Upper lobe of right lung (tissue), 1 donor: ENCODE measurements at regions not wholly inside any gene's neighbourhood (a gene's known extent, or its start where the extent isn't known, plus 50 kb on each side); places are given as distances from the start of the nearest gene placed in this dataset.
"Not testable (repeated sequence)": the region's sequence is repeated elsewhere in the genome, so short reads cannot be mapped to it uniquely, and the experiment has no call there.

Experiments
- ATAC-seq: fragments of 200-7000 bp; cut with Tn5 transposase; one replicate; pipeline ENCODE4 v1.9.1; 2020; ENCODE audit warnings: mild to moderate bottlenecking, moderate library complexity
- DNase-seq: peaks from one replicate; pipeline ENCODE4 v3.0.0-alpha.2; 2020
- H3K27ac ChIP-seq: fragments of 200-600 bp; one replicate; pipeline ENCODE4 v1.8.0; 2022
- H3K27me3 ChIP-seq: fragments of 200-600 bp; one replicate; pipeline ENCODE4 v1.8.0; 2022; ENCODE audit warnings: mild to moderate bottlenecking
- H3K36me3 ChIP-seq: fragments of 200-600 bp; one replicate; pipeline ENCODE4 v1.8.0; 2022
- H3K4me1 ChIP-seq: fragments of 200-600 bp; one replicate; pipeline ENCODE4 v1.8.0; 2022
- H3K4me3 ChIP-seq: fragments of 200-600 bp; one replicate; pipeline ENCODE4 v1.8.0; 2022; ENCODE audit warnings: mild to moderate bottlenecking
- H3K9me3 ChIP-seq: fragments of 200-600 bp; one replicate; pipeline ENCODE4 v1.8.0; 2022
- CTCF ChIP-seq: fragments of 200-600 bp; IDR thresholded peaks from one replicate; pipeline ENCODE4 v1.8.0; 2022; ENCODE audit warnings: antibody characterized with exemption
- intact Hi-C: fragments of 100-400 bp; cut with DNase I; formaldehyde crosslinking; loops from one replicate; pipeline ENCODE4 v1.11.0; 2022
- donor health status: DM: no; HTN: yes; CAD: no; lungs with severe emphysema.

DNA sequence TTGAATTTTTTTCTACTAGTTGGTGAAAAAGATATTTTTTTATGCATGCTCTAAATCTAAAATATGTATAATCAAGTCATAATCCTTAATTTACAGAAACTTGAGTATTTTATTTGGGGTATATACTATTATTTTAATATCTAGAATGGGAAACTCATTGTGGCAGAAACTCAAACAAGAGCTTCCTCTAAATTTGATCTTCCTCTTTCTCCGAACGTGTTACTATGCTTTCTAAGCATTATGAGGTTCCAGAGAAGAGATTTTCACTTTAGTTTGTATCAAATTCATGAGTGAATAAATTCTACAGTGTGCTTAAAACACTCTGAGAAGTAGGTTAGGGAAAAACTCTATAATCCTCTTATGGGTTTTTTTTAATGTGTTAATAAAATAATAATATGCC, 173.1 kb downstream of the POTEB3 start:
- ATAC-seq: no peak
- no peak for TF ChIP-seq CTCF
- intact Hi-C loops: no loop called here

DNA sequence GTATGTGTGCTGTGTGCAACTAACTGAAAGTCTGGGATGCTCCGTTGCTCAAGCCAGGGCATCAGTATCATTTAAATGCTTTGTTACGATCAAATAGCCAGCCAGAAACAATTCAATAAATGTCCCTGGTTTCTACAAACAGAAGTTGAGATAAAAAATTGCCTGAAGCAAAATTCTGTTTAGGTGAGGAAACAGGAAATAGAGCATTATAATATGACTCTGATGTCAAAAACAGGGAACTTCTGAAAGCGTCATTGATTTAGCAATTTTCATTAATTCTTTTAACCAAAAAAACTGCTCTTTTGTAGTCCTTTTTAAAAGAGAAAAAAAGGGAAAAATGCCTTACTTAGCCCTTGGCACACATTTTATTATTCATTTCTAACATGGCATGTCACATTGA, 174.7 kb downstream of the POTEB3 start:
- H3K36me3 ChIP-seq, H3K4me1 ChIP-seq, H3K4me3 ChIP-seq, DNase-seq, intact Hi-C loops, H3K27ac ChIP-seq, H3K9me3 ChIP-seq, H3K27me3 ChIP-seq, ATAC-seq: not testable (repeated sequence)

More for the DNA sequence above, 173.1 kb downstream of the POTEB3 start:
- no peaks in the 10 kb centered on the region for H3K36me3 ChIP-seq
- no peaks in the 10 kb centered on the region for H3K27me3 ChIP-seq
- H3K4me3 ChIP-seq: no peak overlapping the region
- H3K27ac ChIP-seq: no peak overlapping the region
- no peaks in the 10 kb centered on the region for H3K4me1 ChIP-seq
- no peak for DNase-seq
- H3K9me3 ChIP-seq: no peaks in the 10 kb centered on the region

- Histone ChIP-seq H3K27ac (no peak overlapping the region), H3K4me3 (no peak overlapping the region), H3K9me3 (no peaks in the 10 kb centered on the region), H3K27me3 (no peaks in the 10 kb centered on the region), H3K36me3 (no peaks in the 10 kb centered on the region), H3K4me1 (no peaks in the 10 kb centered on the region)
- DNase-seq: no peak
- TF ChIP-seq CTCF: no peak
- intact Hi-C loops: no loop called here
- no peak for ATAC-seq
These were observed 177.4 kb downstream of the POTEB3 start for GRCh38 chr15:21262851-21263425.

DNA sequence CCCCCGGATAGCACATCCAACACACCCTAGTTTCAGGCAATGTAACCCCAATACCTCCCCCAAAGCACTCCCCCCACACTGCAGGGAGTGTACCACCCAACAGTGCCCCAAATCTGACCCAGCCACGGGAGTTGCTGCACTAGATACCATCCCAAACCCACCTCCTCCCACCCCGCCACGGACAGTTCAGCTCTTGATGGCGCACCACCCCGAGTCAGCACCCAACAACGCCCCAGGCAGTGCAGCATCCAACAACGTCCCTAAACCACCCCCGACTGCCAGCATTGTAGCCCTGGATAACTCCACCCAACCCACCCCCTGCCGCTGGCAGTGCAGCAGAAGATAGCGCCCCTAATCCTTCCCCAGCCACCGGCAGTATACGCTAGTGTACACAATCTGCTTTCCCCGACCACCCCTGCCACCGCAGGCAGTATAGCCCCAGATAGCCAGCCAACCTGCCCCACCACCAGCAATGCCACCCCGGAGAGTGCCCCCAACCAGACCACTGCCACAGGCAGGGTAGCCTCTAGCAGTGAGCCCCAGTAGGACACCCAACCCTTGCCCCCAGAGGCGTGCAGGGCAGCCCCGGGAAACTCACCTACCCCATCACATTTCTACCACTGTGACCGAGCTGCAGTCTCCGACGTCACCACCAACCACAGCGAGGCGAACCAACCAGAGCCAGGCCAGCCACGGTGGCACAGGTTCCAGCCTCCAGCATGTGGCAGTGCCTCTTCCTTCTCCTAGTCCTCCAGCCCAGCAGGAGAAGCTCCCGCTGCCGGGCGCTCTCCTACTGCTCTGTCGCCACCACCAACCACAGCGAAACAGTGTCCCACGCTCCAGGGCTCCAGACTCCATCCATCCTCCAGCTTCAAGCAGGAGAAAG, 178.1 kb downstream of the POTEB3 start:
- peak; percentile 75 for DNase-seq
- no peaks in the 10 kb centered on the region for H3K4me1 ChIP-seq
- TF ChIP-seq CTCF: no peak
- H3K27ac ChIP-seq: no peak overlapping the region
- intact Hi-C loops: no loop called here
- no peaks in the 10 kb centered on the region for H3K27me3 ChIP-seq
- peak; percentile 55 for ATAC-seq
- no peak overlapping the region for H3K4me3 ChIP-seq
- H3K9me3 ChIP-seq: no peaks in the 10 kb centered on the region
- no peaks in the 10 kb centered on the region for H3K36me3 ChIP-seq

DNA sequence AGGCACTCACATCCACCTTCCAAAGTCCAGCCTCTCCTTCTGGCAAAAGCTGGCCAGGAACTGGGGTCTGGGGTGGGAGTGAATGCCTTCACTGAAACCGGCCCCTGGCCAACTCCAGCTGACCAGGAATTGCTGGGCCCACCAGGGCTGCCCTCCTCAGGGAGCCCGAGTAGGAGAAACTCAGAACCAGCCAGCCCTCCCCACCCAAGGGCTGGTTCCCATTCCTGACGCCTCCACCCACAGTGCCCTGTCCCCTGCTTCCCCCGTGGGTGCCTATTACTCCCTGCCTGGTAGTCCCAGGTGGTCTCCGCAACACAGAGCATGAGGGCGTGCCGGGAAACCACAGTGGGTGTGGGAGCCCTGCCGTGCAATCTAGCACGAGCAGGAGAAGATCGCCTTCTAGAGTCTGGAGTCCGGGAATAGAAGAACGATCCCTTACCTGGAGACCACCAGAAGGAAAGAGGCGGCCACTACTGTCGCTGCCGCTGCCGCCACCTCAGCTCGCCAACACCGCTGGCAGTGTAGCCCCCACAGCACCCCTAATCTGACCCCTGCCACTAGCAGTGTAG, 178.8 kb downstream of the POTEB3 start:
- H3K27ac ChIP-seq: no peak overlapping the region
- no peaks in the 10 kb centered on the region for H3K27me3 ChIP-seq
- no peak for TF ChIP-seq CTCF
- intact Hi-C loops: no loop called here
- no peaks in the 10 kb centered on the region for H3K9me3 ChIP-seq
- no peaks in the 10 kb centered on the region for H3K36me3 ChIP-seq
- H3K4me1 ChIP-seq: no peaks in the 10 kb centered on the region
- DNase-seq: peak; percentile 73
- ATAC-seq: peak; percentile 40
- no peak overlapping the region for H3K4me3 ChIP-seq

DNA sequence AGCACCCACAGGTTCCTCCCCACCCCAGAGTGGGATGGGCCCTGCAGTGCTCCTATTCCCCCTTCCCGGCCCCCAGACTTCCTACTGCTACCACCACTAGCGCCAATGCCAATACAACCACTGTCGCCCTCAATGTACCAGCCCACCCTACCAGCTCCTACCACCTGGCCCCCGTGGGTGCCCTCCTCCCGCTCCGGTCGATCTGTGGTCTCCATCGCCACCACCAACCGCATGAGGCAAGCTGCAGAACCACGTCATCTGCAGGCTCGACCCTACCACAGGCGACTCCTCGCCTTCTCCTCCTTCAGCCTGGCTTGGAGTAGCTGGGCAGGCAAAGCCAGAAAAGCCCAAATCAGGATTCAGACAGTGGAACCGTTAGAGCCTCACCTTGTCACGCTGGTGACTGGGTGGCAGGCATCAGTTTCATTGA, 179.3 kb downstream of the POTEB3 start:
- intact Hi-C loops: no loop called here
- Histone ChIP-seq H3K27me3 (no peaks in the 10 kb centered on the region), H3K27ac (no peak overlapping the region), H3K36me3 (no peaks in the 10 kb centered on the region), H3K4me3 (no peak overlapping the region), H3K9me3 (no peaks in the 10 kb centered on the region), H3K4me1 (no peaks in the 10 kb centered on the region)
- no peak for TF ChIP-seq CTCF
- ATAC-seq (peak; percentile 24), DNase-seq (peak; percentile 70)

- H3K36me3 ChIP-seq, H3K9me3 ChIP-seq, DNase-seq, H3K27me3 ChIP-seq, intact Hi-C loops, ATAC-seq, H3K4me3 ChIP-seq, H3K4me1 ChIP-seq, H3K27ac ChIP-seq: not testable (repeated sequence)
These were observed 181.7 kb downstream of the POTEB3 start for GRCh38 chr15:21258635-21259034.

DNA sequence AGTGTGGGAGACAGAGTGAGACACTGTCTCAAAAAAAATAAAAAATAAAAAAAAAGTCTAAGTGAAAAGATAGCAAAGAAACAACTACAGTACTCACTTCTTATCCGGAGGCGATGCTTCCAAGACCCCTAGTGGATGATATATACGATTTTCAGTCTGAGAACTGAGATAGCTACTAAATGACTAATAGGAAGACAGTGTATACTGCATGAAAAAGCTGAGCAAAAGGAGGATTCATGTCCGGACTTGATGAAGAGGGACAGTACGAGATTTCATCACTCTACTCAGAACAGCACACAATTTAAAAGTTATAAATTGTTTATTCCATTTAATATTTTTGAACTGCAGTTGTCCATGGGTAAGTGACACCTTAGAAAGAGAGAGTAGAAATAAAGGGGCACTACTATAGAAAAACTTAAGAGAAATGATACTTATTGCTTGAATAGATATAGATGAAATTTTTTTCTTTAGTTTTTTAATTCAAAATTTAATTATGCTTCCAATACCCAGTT, 190.7 kb downstream of the POTEB3 start:
- H3K27ac ChIP-seq, H3K9me3 ChIP-seq, H3K27me3 ChIP-seq, DNase-seq, intact Hi-C loops, H3K4me1 ChIP-seq, ATAC-seq, H3K36me3 ChIP-seq, H3K4me3 ChIP-seq: not testable (repeated sequence)
